ENCODE measurements at regions not wholly inside any gene's neighbourhood (a gene's known extent, or its start where the extent isn't known, plus 50 kb on each side); places are given as distances from the start of the nearest gene placed in this dataset.
"Not testable (repeated sequence)": the region's sequence is repeated elsewhere in the genome, so short reads cannot be mapped to it uniquely, and the experiment has no call there.

GRCh38 chr2:222760301-222760897 is 88.9 kb downstream of the MOGAT1 start:
- Histone ChIP-seq H3K4me3 (no peak overlapping the region), H3K9me3 (no peaks in the 10 kb centered on the region), H3K36me3 (ENCODE audit: low read depth) (no peaks in the 10 kb centered on the region), H3K4me1 (ENCODE audit: low read depth) (no peaks in the 10 kb centered on the region)
- no peak for DNase-seq
- intact Hi-C loops (cut with DNase I, micrococcal nuclease) = no loop called here
- no peak for ATAC-seq
- no peak for TF ChIP-seq CTCF (IDR thresholded peaks at IDR 0.05)

GRCh38 chr2:222761888-222762287 is 90.4 kb downstream of the MOGAT1 start:
- Histone ChIP-seq H3K36me3 (ENCODE audit: low read depth) (no peaks in the 10 kb centered on the region), H3K9me3 (no peaks in the 10 kb centered on the region), H3K4me1 (ENCODE audit: low read depth) (no peaks in the 10 kb centered on the region), H3K4me3 (no peak overlapping the region)
- TF ChIP-seq CTCF (IDR thresholded peaks at IDR 0.05) = no peak
- intact Hi-C loops (cut with DNase I, micrococcal nuclease) = no loop called here
- ATAC-seq = no peak
- DNase-seq = no peak

- DNase-seq (no peak), ATAC-seq (no peak)
- H3K4me3 ChIP-seq = no peak overlapping the region
- H3K36me3 ChIP-seq (ENCODE audit: low read depth) = no peaks in the 10 kb centered on the region
- no peaks in the 10 kb centered on the region for H3K9me3 ChIP-seq
- no peaks in the 10 kb centered on the region for H3K4me1 ChIP-seq (ENCODE audit: low read depth)
- no peak for TF ChIP-seq CTCF (IDR thresholded peaks at IDR 0.05)
- intact Hi-C loops (cut with DNase I, micrococcal nuclease) = no loop called here
Measured at GRCh38 chr2:222762342-222762741, 90.9 kb downstream of the MOGAT1 start.

GRCh38 chr2:222765883-222766282 is 94.4 kb downstream of the MOGAT1 start:
- ATAC-seq; H3K36me3 ChIP-seq (ENCODE audit: low read depth); H3K9me3 ChIP-seq; intact Hi-C loops (cut with DNase I, micrococcal nuclease); H3K4me1 ChIP-seq (ENCODE audit: low read depth); H3K4me3 ChIP-seq; DNase-seq: not testable (repeated sequence)

GRCh38 chr2:222768019-222768418 is 92.8 kb upstream of the ACSL3 start:
- DNase-seq; H3K9me3 ChIP-seq; H3K4me3 ChIP-seq; H3K4me1 ChIP-seq (ENCODE audit: low read depth); ATAC-seq; intact Hi-C loops (cut with DNase I, micrococcal nuclease); H3K36me3 ChIP-seq (ENCODE audit: low read depth): not testable (repeated sequence)

- ATAC-seq = no peak
- intact Hi-C loops (cut with DNase I, micrococcal nuclease) = no loop called here
- no peak for TF ChIP-seq CTCF (IDR thresholded peaks at IDR 0.05)
- no peaks in the 10 kb centered on the region for H3K4me1 ChIP-seq (ENCODE audit: low read depth)
- H3K4me3 ChIP-seq = no peak overlapping the region
- no peak for DNase-seq
- H3K9me3 ChIP-seq = no peaks in the 10 kb centered on the region
- no peaks in the 10 kb centered on the region for H3K36me3 ChIP-seq (ENCODE audit: low read depth)
Measured at GRCh38 chr2:222769446-222769845, 91.4 kb upstream of the ACSL3 start.

- Histone ChIP-seq H3K4me1 (ENCODE audit: low read depth) (no peaks in the 10 kb centered on the region), H3K9me3 (no peaks in the 10 kb centered on the region), H3K4me3 (no peak overlapping the region), H3K36me3 (ENCODE audit: low read depth) (no peaks in the 10 kb centered on the region)
- DNase-seq (no peak), ATAC-seq (no peak)
- intact Hi-C loops (cut with DNase I, micrococcal nuclease) = no loop called here
- TF ChIP-seq CTCF (IDR thresholded peaks at IDR 0.05) = no peak
Measured at GRCh38 chr2:222769941-222770340, 90.9 kb upstream of the ACSL3 start.
